ENCODE measurements at regions not wholly inside any gene's neighbourhood (a gene's known extent, or its start where the extent isn't known, plus 50 kb on each side); places are given as distances from the start of the nearest gene placed in this dataset.
"Not testable (repeated sequence)": the region's sequence is repeated elsewhere in the genome, so short reads cannot be mapped to it uniquely, and the experiment has no call there.

DNA sequence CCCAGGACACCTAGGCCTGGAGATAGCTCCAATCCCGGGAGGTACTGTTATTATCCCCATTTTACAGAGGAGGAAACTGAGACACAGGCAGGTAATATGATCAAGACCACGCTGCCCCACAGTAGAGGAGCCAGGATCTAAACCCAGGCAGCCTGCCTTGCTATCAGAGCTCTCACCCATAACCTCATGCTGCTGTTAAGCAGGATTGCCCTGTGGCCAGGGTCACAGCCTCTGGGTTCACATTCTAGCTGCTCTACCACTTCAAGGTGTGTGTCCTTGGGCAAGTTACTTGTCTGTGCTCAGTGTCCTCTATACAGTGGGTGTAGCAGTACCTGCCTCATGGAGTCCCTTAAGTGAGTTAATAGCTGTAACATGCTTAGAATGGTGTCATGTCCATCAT, 1015.3 kb downstream of the KCNJ18 start:
- Histone ChIP-seq H3K27me3 (ENCODE audit: control insufficient read depth, insufficient read depth, low read length) (no peaks in the 10 kb centered on the region), H3K36me3 (ENCODE audit: control insufficient read depth, insufficient read depth, low read length) (no peaks in the 10 kb centered on the region), H3K4me3 (ENCODE audit: low read depth, low read length) (no peak overlapping the region)
- FAIRE-seq (no peak), DNase-seq (ENCODE audit: low read depth) (no peak)
- TF ChIP-seq, protein P1, sequence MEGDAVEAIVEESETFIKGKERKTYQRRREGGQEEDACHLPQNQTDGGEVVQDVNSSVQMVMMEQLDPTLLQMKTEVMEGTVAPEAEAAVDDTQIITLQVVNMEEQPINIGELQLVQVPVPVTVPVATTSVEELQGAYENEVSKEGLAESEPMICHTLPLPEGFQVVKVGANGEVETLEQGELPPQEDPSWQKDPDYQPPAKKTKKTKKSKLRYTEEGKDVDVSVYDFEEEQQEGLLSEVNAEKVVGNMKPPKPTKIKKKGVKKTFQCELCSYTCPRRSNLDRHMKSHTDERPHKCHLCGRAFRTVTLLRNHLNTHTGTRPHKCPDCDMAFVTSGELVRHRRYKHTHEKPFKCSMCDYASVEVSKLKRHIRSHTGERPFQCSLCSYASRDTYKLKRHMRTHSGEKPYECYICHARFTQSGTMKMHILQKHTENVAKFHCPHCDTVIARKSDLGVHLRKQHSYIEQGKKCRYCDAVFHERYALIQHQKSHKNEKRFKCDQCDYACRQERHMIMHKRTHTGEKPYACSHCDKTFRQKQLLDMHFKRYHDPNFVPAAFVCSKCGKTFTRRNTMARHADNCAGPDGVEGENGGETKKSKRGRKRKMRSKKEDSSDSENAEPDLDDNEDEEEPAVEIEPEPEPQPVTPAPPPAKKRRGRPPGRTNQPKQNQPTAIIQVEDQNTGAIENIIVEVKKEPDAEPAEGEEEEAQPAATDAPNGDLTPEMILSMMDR (IDR thresholded peaks at IDR 0.05; ENCODE audit: insufficient read depth, low read length, severe bottlenecking), result no peak

DNA sequence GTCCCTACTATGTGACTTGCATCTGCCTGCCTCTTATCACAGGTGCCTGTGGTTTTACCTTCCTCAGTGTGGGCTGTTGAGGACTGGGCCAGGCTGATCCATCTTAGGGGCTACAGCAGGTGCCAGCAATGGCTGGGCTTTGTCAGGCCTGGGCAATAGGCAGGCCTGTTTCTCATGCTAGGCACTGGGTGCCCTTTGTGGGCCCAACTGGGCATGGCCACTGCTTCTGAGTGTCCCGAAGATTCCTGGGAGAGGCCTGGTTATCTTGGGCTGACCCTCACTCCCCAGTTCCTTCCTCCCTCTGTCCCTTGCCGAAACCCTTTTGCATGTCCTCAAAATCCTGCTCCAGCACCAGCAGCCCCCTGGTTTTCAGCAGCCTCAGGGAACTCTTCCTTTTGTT, 1024.9 kb downstream of the KCNJ18 start:
- Histone ChIP-seq H3K27me3 (ENCODE audit: control insufficient read depth, insufficient read depth, low read length) (no peaks in the 10 kb centered on the region), H3K4me3 (ENCODE audit: low read depth, low read length) (no peak overlapping the region), H3K36me3 (ENCODE audit: control insufficient read depth, insufficient read depth, low read length) (no peaks in the 10 kb centered on the region)
- FAIRE-seq (no peak), DNase-seq (ENCODE audit: low read depth) (no peak)
- TF ChIP-seq, protein P1 (IDR thresholded peaks at IDR 0.05; ENCODE audit: insufficient read depth, low read length, severe bottlenecking), result no peak

DNA sequence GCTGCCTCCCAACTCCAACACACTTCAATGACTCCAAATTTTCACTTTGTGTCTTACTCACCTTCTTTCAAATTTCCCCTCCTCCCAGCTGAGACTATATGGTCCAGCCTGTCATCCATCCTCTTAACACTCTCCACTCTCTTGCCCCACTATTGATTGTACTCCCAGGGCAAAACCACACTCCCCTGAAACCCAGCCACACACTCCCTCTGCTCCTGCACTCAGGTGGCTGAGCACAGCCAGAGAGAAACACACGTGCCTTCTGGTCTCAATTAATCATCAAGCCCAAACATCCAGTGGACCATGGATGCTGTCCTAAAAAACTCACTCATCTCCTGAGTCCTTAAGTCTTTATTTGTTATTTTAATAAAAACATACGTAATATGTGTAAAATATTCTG, 1026.4 kb downstream of the KCNJ18 start:
- Histone ChIP-seq H3K4me3 (ENCODE audit: low read depth, low read length) (no peak overlapping the region), H3K36me3 (ENCODE audit: control insufficient read depth, insufficient read depth, low read length) (no peaks in the 10 kb centered on the region), H3K27me3 (ENCODE audit: control insufficient read depth, insufficient read depth, low read length) (no peaks in the 10 kb centered on the region)
- TF ChIP-seq, protein P1 (IDR thresholded peaks at IDR 0.05; ENCODE audit: insufficient read depth, low read length, severe bottlenecking), result no peak
- DNase-seq (ENCODE audit: low read depth) (no peak), FAIRE-seq (peak; percentile 95)

DNA sequence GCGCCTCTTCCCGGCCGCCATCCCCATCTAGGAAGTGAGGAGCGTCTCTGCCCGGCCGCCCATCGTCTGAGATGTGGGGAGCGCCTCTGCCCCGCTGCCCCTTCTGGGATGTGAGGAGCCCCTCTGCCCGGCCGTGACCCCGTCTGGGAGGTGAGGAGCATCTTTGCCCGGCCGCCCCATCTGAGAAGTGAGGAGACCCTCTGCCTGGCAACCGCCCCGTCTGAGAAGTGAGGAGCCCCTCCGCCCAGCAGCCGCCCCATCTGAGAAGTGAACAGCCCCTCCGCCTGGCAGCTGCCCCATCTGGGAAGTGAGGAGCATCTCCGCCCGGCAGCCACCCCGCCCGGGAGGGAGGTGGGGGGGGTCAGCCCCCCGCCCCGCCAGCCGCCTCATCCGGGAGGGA, 1048.7 kb downstream of the KCNJ18 start:
- not testable (repeated sequence) for H3K27me3 ChIP-seq (ENCODE audit: control insufficient read depth, insufficient read depth, low read length); H3K36me3 ChIP-seq (ENCODE audit: control insufficient read depth, insufficient read depth, low read length); DNase-seq (ENCODE audit: low read depth); H3K4me3 ChIP-seq (ENCODE audit: low read depth, low read length); FAIRE-seq

All from bronchial epithelial cell (primary cell).